Mesenchymal stem cell (in vitro differentiated cells and primary cell): ENCODE measurements at regions not wholly inside any gene's neighbourhood (a gene's known extent, or its start where the extent isn't known, plus 50 kb on each side); places are given as distances from the start of the nearest gene placed in this dataset.

Source experiments
- DNase-seq: peaks from one replicate; pipeline ENCODE4 v3.0.0-alpha.2; 2013
- H2AFZ ChIP-seq: one replicate; pipeline ENCODE4 v1.6.1; 2013; ENCODE audit warnings: low read depth, mild to moderate bottlenecking, control low read depth, inconsistent platforms, low read length, moderate library complexity
- H2AK5ac ChIP-seq: 2 replicates; pipeline ENCODE4 v1.6.1; 2013; ENCODE audit warnings: low read length, moderate library complexity, mild to moderate bottlenecking, inconsistent platforms; ENCODE audit not compliant: severe bottlenecking
- H2BK120ac ChIP-seq: one replicate; pipeline ENCODE4 v1.6.1; 2013; ENCODE audit warnings: low read depth, mild to moderate bottlenecking, inconsistent platforms, low read length, moderate library complexity
- H2BK12ac ChIP-seq, 2 experiments: one replicate each; pipeline ENCODE4 v1.6.1; 2013; ENCODE audit warnings: inconsistent platforms in 2 of 2, low read length in 2 of 2, mild to moderate bottlenecking in 2 of 2, moderate library complexity in 2 of 2, control low read depth in 1 of 2
- H2BK15ac ChIP-seq: one replicate; pipeline ENCODE4 v1.6.1; 2013; ENCODE audit warnings: mild to moderate bottlenecking, low read depth, inconsistent platforms; ENCODE audit not compliant: poor library complexity, severe bottlenecking
- H2BK5ac ChIP-seq: 2 replicates; pipeline ENCODE4 v1.6.1; 2013; ENCODE audit warnings: low read depth, mild to moderate bottlenecking, low read length, control low read depth, inconsistent platforms; ENCODE audit not compliant: poor library complexity, severe bottlenecking
- H3K14ac ChIP-seq, 2 experiments: one replicate each; pipeline ENCODE4 v1.6.1; 2013; ENCODE audit warnings: inconsistent platforms in 2 of 2, low read length in 2 of 2, control low read depth in 1 of 2, mild to moderate bottlenecking in 1 of 2, moderate library complexity in 1 of 2
- H3K18ac ChIP-seq, 2 experiments: one replicate each; pipeline ENCODE4 v1.6.1; 2013; ENCODE audit warnings: inconsistent platforms in 2 of 2, low read length in 2 of 2, control low read depth in 1 of 2, low read depth in 1 of 2, mild to moderate bottlenecking in 1 of 2
- H3K23ac ChIP-seq, 2 experiments: one replicate each; pipeline ENCODE4 v1.6.1; 2013; ENCODE audit warnings: inconsistent platforms in 2 of 2, low read length in 2 of 2, mild to moderate bottlenecking in 2 of 2, moderate library complexity in 2 of 2, control low read depth in 1 of 2
- H3K27ac ChIP-seq: 2 replicates; pipeline ENCODE4 v1.5.1; 2013; ENCODE audit warnings: mild to moderate bottlenecking, moderate library complexity, low read length, control low read depth, inconsistent platforms; ENCODE audit not compliant: poor library complexity, severe bottlenecking
- H3K27me3 ChIP-seq, 2 experiments: 2 replicates each; pipeline versions ENCODE4 v1.6.1 to v1.7.0; 2013; ENCODE audit warnings: low read length in 2 of 2, mild to moderate bottlenecking in 2 of 2, moderate library complexity in 2 of 2, control low read depth in 1 of 2, inconsistent platforms in 1 of 2; ENCODE audit not compliant: control insufficient read depth in 1 of 2, insufficient read depth in 1 of 2
- H3K36me3 ChIP-seq, 2 experiments: 2 replicates each; pipeline versions ENCODE4 v1.6.1 to v1.7.0; 2013; ENCODE audit warnings: low read length in 2 of 2, control low read depth in 1 of 2, inconsistent platforms in 1 of 2, low read depth in 1 of 2, mild to moderate bottlenecking in 1 of 2; ENCODE audit not compliant: insufficient read depth in 2 of 2, control insufficient read depth in 1 of 2
- H3K4ac ChIP-seq, 2 experiments: one replicate each; pipeline ENCODE4 v1.6.1; 2013; ENCODE audit warnings: inconsistent platforms in 2 of 2, low read length in 2 of 2, mild to moderate bottlenecking in 2 of 2, moderate library complexity in 2 of 2, control low read depth in 1 of 2, low read depth in 1 of 2
- H3K4me1 ChIP-seq: 2 replicates; pipeline ENCODE4 v1.6.1; 2013; ENCODE audit warnings: low read depth, low read length, control low read depth; ENCODE audit not compliant: control insufficient read depth, insufficient read depth
- H3K4me2 ChIP-seq: 2 replicates; pipeline ENCODE4 v1.6.1; 2013; ENCODE audit warnings: low read length, mild to moderate bottlenecking, inconsistent platforms; ENCODE audit not compliant: poor library complexity, severe bottlenecking
- H3K4me3 ChIP-seq, 2 experiments: 2 replicates each; pipeline versions ENCODE4 v1.5.1 to v1.7.0; 2013; ENCODE audit warnings: low read length in 2 of 2, mild to moderate bottlenecking in 2 of 2, control low read depth in 1 of 2, low read depth in 1 of 2; ENCODE audit not compliant: insufficient read depth in 1 of 2
- H3K79me1 ChIP-seq: replicated peaks from 2 replicates; pipeline ENCODE4 v1.6.1; 2013; ENCODE audit warnings: mild to moderate bottlenecking, control low read depth, low read length, inconsistent platforms; ENCODE audit not compliant: poor library complexity, severe bottlenecking
- H3K9ac ChIP-seq: 2 replicates; pipeline ENCODE4 v1.7.0; 2013; ENCODE audit warnings: mild to moderate bottlenecking, low read length, moderate library complexity
- H3K9me3 ChIP-seq: 2 replicates; pipeline ENCODE4 v1.7.0; 2013; ENCODE audit warnings: mild to moderate bottlenecking, low read length; ENCODE audit not compliant: control insufficient read depth
- H4K8ac ChIP-seq: one replicate; pipeline ENCODE4 v1.6.1; 2013; ENCODE audit warnings: inconsistent platforms, mild to moderate bottlenecking, low read length, moderate library complexity
- H4K91ac ChIP-seq: one replicate; pipeline ENCODE4 v1.6.1; 2013; ENCODE audit warnings: mild to moderate bottlenecking, low read length, inconsistent platforms
- WGBS: methylation state at CpG from one replicate; pipeline ENCODE4 v1.1.7; 2013; ENCODE audit warnings: mixed read lengths; 5-methylcytosine and 5-hydroxymethylcytosine counted together

GRCh38 chr14:100668352-100668751 is 58.3 kb upstream of the DLK1 start:
- H2BK120ac ChIP-seq, result no peak overlapping the region
- H3K4me2 ChIP-seq, result no peak overlapping the region
- no peaks in the 10 kb centered on the region for H3K9me3 ChIP-seq
- no peak overlapping the region for H3K4me3 ChIP-seq
- no peak overlapping the region for H2AFZ ChIP-seq
- no peaks in the 10 kb centered on the region for H3K36me3 ChIP-seq
- no peak overlapping the region for H3K18ac ChIP-seq
- H4K91ac ChIP-seq, result no peak overlapping the region
- peaks cover 29% of the 10 kb centered on the region for H3K4me1 ChIP-seq
- no peak overlapping the region for H3K14ac ChIP-seq
- H2AK5ac ChIP-seq, result peak overlapping the region; percentile 17
- H3K9ac ChIP-seq, result no peak overlapping the region
- H4K8ac ChIP-seq, result no peak overlapping the region
- no peak overlapping the region for H3K27ac ChIP-seq
- DNase-seq, result no peak
- 95% methylated on average over 6 of the region's 6 CpGs for WGBS
- peaks cover 12 to 64% of the 10 kb centered on the region in 2 experiments for H3K27me3 ChIP-seq
- H3K4ac ChIP-seq, result no peak overlapping the region
- peak overlapping the region in 1 of 2 experiments; percentile 7 for H2BK12ac ChIP-seq
- H2BK5ac ChIP-seq, result no peak overlapping the region
- no peak overlapping the region for H2BK15ac ChIP-seq
- H3K79me1 ChIP-seq, result no peaks in the 10 kb centered on the region
- H3K23ac ChIP-seq, result no peak overlapping the region

GRCh38 chr14:100669011-100669412 is 57.7 kb upstream of the DLK1 start:
- Histone ChIP-seq H3K9me3 (no peaks in the 10 kb centered on the region), H3K14ac (no peak overlapping the region), H2BK120ac (no peak overlapping the region), H3K4me3 (no peak overlapping the region), H4K8ac (peak overlapping the region; percentile 52), H3K79me1 (no peaks in the 10 kb centered on the region), H2BK5ac (no peak overlapping the region), H3K36me3 (no peaks in the 10 kb centered on the region), H3K27me3 (peaks cover 13 to 68% of the 10 kb centered on the region in 2 experiments), H3K4ac (no peak overlapping the region), H4K91ac (peak overlapping the region; percentile 24), H3K4me1 (peaks cover 29% of the 10 kb centered on the region), H2BK12ac (peak overlapping the region in 1 of 2 experiments; percentile 0), H2AK5ac (no peak overlapping the region), H2AFZ (no peak overlapping the region), H3K4me2 (no peak overlapping the region), H2BK15ac (no peak overlapping the region), H3K23ac (no peak overlapping the region), H3K9ac (no peak overlapping the region), H3K27ac (no peak overlapping the region), H3K18ac (no peak overlapping the region)
- no peak for DNase-seq
- WGBS, result 60% methylated on average over 9 of the region's 9 CpGs

- Histone ChIP-seq H2BK5ac (no peak overlapping the region), H2BK15ac (peak overlapping the region; percentile 15), H3K79me1 (no peaks in the 10 kb centered on the region), H3K4me3 (no peak overlapping the region), H3K4me1 (peaks cover 28% of the 10 kb centered on the region), H3K27me3 (peaks cover 13 to 72% of the 10 kb centered on the region in 2 experiments), H4K8ac (no peak overlapping the region), H4K91ac (no peak overlapping the region), H3K23ac (no peak overlapping the region), H3K14ac (no peak overlapping the region), H3K9me3 (no peaks in the 10 kb centered on the region), H3K27ac (no peak overlapping the region), H3K9ac (no peak overlapping the region), H2BK120ac (no peak overlapping the region), H3K4ac (no peak overlapping the region), H3K4me2 (no peak overlapping the region), H2AFZ (no peak overlapping the region), H2BK12ac (no peak overlapping the region), H3K36me3 (no peaks in the 10 kb centered on the region), H3K18ac (no peak overlapping the region), H2AK5ac (no peak overlapping the region)
- 50% methylated on average over 10 of the region's 13 CpGs for WGBS
- no peak for DNase-seq
Observed at GRCh38 chr14:100669468-100669867, 57.2 kb upstream of the DLK1 start.

- Histone ChIP-seq H2BK15ac (no peak overlapping the region), H3K14ac (no peak overlapping the region), H3K4ac (no peak overlapping the region), H3K4me3 (no peak overlapping the region), H3K23ac (no peak overlapping the region), H3K27ac (no peak overlapping the region), H2BK5ac (no peak overlapping the region), H3K36me3 (no peaks in the 10 kb centered on the region), H3K4me1 (peaks cover 30% of the 10 kb centered on the region), H4K91ac (no peak overlapping the region), H3K18ac (no peak overlapping the region), H3K4me2 (no peak overlapping the region), H3K9ac (no peak overlapping the region), H3K9me3 (no peaks in the 10 kb centered on the region), H2BK12ac (no peak overlapping the region), H2AFZ (no peak overlapping the region), H2AK5ac (no peak overlapping the region), H3K79me1 (no peaks in the 10 kb centered on the region), H2BK120ac (no peak overlapping the region), H3K27me3 (peaks cover 13 to 78% of the 10 kb centered on the region in 2 experiments), H4K8ac (no peak overlapping the region)
- no peak for DNase-seq
- 85% methylated on average over 10 of the region's 11 CpGs for WGBS
Observed at GRCh38 chr14:100670017-100670752, 56.5 kb upstream of the DLK1 start.
